Stimulated activated CD4-positive, alpha-beta T cell treated with anti-CD3 and anti-CD28 coated beads, TNF-alpha, amount 100 ng/mL, for 4 hours (primary cell): ENCODE measurements at regions not wholly inside any gene's neighbourhood (a gene's known extent, or its start where the extent isn't known, plus 50 kb on each side); places are given as distances from the start of the nearest gene placed in this dataset.

ENCODE experiments used
- DNase-seq, 3 experiments: peaks; one replicate each; pipeline ENCODE4 v3.0.0-alpha.2; 2020; ENCODE audit warnings: low read depth in 3 of 3

- DNase-seq: no peak
These were observed 57.7 kb downstream of the LRRC30 start for GRCh38 chr18:7288544-7288943.

- DNase-seq: no peak
These were observed 59.2 kb downstream of the LRRC30 start for GRCh38 chr18:7290077-7290476.

GRCh38 chr18:7291046-7291445 lies 60.2 kb downstream of the LRRC30 start:
- DNase-seq: no peak

- no peak for DNase-seq
These were observed 67.3 kb downstream of the LRRC30 start for GRCh38 chr18:7298149-7298548.

GRCh38 chr18:7301094-7301493 lies 70.2 kb downstream of the LRRC30 start:
- no peak for DNase-seq

- no peak for DNase-seq
These were observed 72.6 kb downstream of the LRRC30 start for GRCh38 chr18:7303316-7304060.

- no peak for DNase-seq
These were observed 73.1 kb downstream of the LRRC30 start for GRCh38 chr18:7304061-7304370.

- DNase-seq: no peak
These were observed 74.5 kb downstream of the LRRC30 start for GRCh38 chr18:7305416-7305815.

GRCh38 chr18:7307030-7307429 lies 76.1 kb downstream of the LRRC30 start:
- no peak for DNase-seq

- DNase-seq: no peak
These were observed 76.6 kb downstream of the LRRC30 start for GRCh38 chr18:7307526-7307925.

- no peak for DNase-seq
These were observed 86.9 kb downstream of the LRRC30 start for GRCh38 chr18:7317804-7318231.

- no peak for DNase-seq
These were observed 88.3 kb downstream of the LRRC30 start for GRCh38 chr18:7319161-7319560.

GRCh38 chr18:7321831-7322230 lies 90.9 kb downstream of the LRRC30 start:
- DNase-seq: no peak

- DNase-seq: no peak
These were observed 92.1 kb downstream of the LRRC30 start for GRCh38 chr18:7322817-7323485.

- DNase-seq: no peak
These were observed 94.2 kb downstream of the LRRC30 start for GRCh38 chr18:7325126-7325430.

- DNase-seq: no peak
These were observed 98.1 kb downstream of the LRRC30 start for GRCh38 chr18:7329016-7329415.

- no peak for DNase-seq
These were observed 101.6 kb downstream of the LRRC30 start for GRCh38 chr18:7332452-7332851.

GRCh38 chr18:7333025-7333562 lies 102.2 kb downstream of the LRRC30 start:
- no peak for DNase-seq

GRCh38 chr18:7334973-7335568 lies 104.2 kb downstream of the LRRC30 start:
- DNase-seq: no peak

- DNase-seq: no peak
These were observed 105.7 kb downstream of the LRRC30 start for GRCh38 chr18:7336623-7337022.

- DNase-seq: no peak
These were observed 108.0 kb downstream of the LRRC30 start for GRCh38 chr18:7338846-7339245.

GRCh38 chr18:7341581-7342337 lies 110.9 kb downstream of the LRRC30 start:
- no peak for DNase-seq
